ENCODE measurements at regions not wholly inside any gene's neighbourhood (a gene's known extent, or its start where the extent isn't known, plus 50 kb on each side); places are given as distances from the start of the nearest gene placed in this dataset.
"Not testable (repeated sequence)": the region's sequence is repeated elsewhere in the genome, so short reads cannot be mapped to it uniquely, and the experiment has no call there.

DNA sequence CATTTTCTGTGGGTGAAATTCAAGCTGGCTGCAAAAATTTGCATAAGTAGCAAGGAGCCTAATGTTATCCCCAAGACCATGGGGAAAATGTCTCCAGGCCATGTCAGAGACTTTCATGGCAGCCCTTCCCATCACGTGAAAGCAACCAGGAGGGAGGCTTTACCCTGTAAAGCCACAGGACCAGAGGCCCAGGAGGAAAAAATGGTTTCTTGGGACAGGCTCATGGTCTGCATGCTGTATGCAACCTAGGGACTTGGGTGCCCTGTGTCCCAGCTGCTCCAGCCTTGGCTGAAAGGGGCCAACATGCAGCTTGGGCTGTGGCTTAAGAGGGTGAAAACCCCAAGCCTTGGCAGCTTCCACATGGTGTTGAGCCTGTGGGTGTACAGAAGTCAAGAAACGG, 489.3 kb downstream of the PRR16 start:
- TF ChIP-seq, protein P1, sequence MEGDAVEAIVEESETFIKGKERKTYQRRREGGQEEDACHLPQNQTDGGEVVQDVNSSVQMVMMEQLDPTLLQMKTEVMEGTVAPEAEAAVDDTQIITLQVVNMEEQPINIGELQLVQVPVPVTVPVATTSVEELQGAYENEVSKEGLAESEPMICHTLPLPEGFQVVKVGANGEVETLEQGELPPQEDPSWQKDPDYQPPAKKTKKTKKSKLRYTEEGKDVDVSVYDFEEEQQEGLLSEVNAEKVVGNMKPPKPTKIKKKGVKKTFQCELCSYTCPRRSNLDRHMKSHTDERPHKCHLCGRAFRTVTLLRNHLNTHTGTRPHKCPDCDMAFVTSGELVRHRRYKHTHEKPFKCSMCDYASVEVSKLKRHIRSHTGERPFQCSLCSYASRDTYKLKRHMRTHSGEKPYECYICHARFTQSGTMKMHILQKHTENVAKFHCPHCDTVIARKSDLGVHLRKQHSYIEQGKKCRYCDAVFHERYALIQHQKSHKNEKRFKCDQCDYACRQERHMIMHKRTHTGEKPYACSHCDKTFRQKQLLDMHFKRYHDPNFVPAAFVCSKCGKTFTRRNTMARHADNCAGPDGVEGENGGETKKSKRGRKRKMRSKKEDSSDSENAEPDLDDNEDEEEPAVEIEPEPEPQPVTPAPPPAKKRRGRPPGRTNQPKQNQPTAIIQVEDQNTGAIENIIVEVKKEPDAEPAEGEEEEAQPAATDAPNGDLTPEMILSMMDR (IDR thresholded peaks at IDR 0.05; ENCODE audit: low read depth, low read length, poor library complexity, severe bottlenecking) = not testable (repeated sequence)
- not testable (repeated sequence) for TF ChIP-seq EZH2phosphoT487 (IDR thresholded peaks at IDR 0.05; ENCODE audit: borderline replicate concordance, low read length)
